Uterus (tissue), 2 donors: ENCODE measurements at regions not wholly inside any gene's neighbourhood (a gene's known extent, or its start where the extent isn't known, plus 50 kb on each side); places are given as distances from the start of the nearest gene placed in this dataset.

ENCODE experiments used
- CTCF ChIP-seq, 4 experiments: fragments of 200-600 bp in 2 of 4; fragments of 450-650 bp in 2 of 4; sonication (generic) in 2 of 4; IDR thresholded peaks; one replicate each; pipeline ENCODE4 v1.5.1; 2016 to 2019; ENCODE audit warnings: antibody characterized with exemption in 4 of 4, mild to moderate bottlenecking in 2 of 4, moderate library complexity in 1 of 4
- POLR2A ChIP-seq, 2 donors: fragments of 450-650 bp; IDR thresholded peaks; one replicate each; pipeline ENCODE4 v1.6.1; 2016; ENCODE audit warnings: antibody characterized with exemption in 2 of 2, mild to moderate bottlenecking in 1 of 2, moderate library complexity in 1 of 2

- no peak for TF ChIP-seq CTCF (IDR thresholded peaks at IDR 0.05)
- no peak for TF ChIP-seq POLR2A (IDR thresholded peaks at IDR 0.05)
Measured at GRCh38 chr12:126033751-126034150, 968.5 kb downstream of the AACS start.
